GM12878 (cell line): ENCODE measurements at regions not wholly inside any gene's neighbourhood (a gene's known extent, or its start where the extent isn't known, plus 50 kb on each side); places are given as distances from the start of the nearest gene placed in this dataset.

Source experiments
- ATAC-seq: fragments of 200-7000 bp; cut with Tn5 transposase; 3 replicates; pipeline ENCODE4 v1.9.1; 2020; ENCODE audit warnings: mild to moderate bottlenecking, moderate library complexity
- BruUV-seq: library from RNA; stranded (reverse); fragments of 400-500 nt; replicated peaks from 2 replicates; lab custom pipeline; 2021; lab: Mats Ljungman, UMichigan
- CTCF ChIA-PET: fragments of 300-600 bp; sonication (Branson Sonifier 250); formaldehyde crosslinking; extraction: SDS; loops from one replicate; lab custom pipeline; 2021; ENCODE audit warnings: inconsistent platforms; lab: Yijun Ruan, JAX
- POLR2A ChIA-PET: fragments of 350-600 bp; formaldehyde crosslinking; extraction: SDS; loops from one replicate; lab custom pipeline; 2021; ENCODE audit warnings: inconsistent platforms; lab: Charles Lee
- RAD21 ChIA-PET: fragments of 300-600 bp; sonication (Branson Sonifier 250); formaldehyde crosslinking; loops from one replicate; lab custom pipeline; 2023; ENCODE audit warnings: antibody characterized with exemption; ENCODE audit not compliant: unreplicated experiment; lab: Charles Lee
- SMC1A ChIA-PET: fragments of 300-600 bp; sonication (Branson Sonifier 250); formaldehyde crosslinking; loops from one replicate; lab custom pipeline; 2023; ENCODE audit not compliant: unreplicated experiment, uncharacterized antibody; lab: Charles Lee
- DNase-seq: peaks from one replicate; pipeline ENCODE4 v3.0.0-alpha.2; 2011; ENCODE audit warnings: low read depth, low spot score
- FAIRE-seq: peaks from 3 replicates; lab custom pipeline; 2011; peaks lifted over from hg19 to GRCh38; lab: Jason Lieb, UNC
- H2AFZ ChIP-seq: 2 replicates; pipeline ENCODE4 v1.6.0; 2011; ENCODE audit warnings: low read depth, low read length, control low read depth; ENCODE audit not compliant: control insufficient read depth
- H3K27ac ChIP-seq: 2 replicates; pipeline ENCODE4 v1.5.1; 2011; ENCODE audit warnings: control low read depth; ENCODE audit not compliant: control insufficient read depth, insufficient read depth
- H3K27me3 ChIP-seq, 2 experiments: replicated peaks in 1 of 2; 2 replicates each; pipeline versions ENCODE4 v1.6.0 to v1.6.1; 2011; ENCODE audit warnings: low read length in 1 of 2; ENCODE audit not compliant: control insufficient read depth in 2 of 2, insufficient read depth in 2 of 2
- H3K36me3 ChIP-seq, 2 experiments: 2 replicates each; pipeline ENCODE4 v1.5.1; 2011; ENCODE audit warnings: low read length in 1 of 2; ENCODE audit not compliant: control insufficient read depth in 2 of 2, insufficient read depth in 2 of 2
- H3K4me1 ChIP-seq: 2 replicates; pipeline ENCODE4 v1.6.1; 2011; ENCODE audit warnings: mild to moderate bottlenecking, low read length, moderate library complexity, mixed read lengths; ENCODE audit not compliant: control insufficient read depth, insufficient read depth
- H3K4me2 ChIP-seq: 2 replicates; pipeline ENCODE4 v1.6.0; 2011; ENCODE audit warnings: control low read depth; ENCODE audit not compliant: control insufficient read depth, insufficient read depth
- H3K4me3 ChIP-seq: fragments of 200-600 bp; sonication (generic); 2 replicates; pipeline ENCODE4 v1.5.1; 2016
- H3K79me2 ChIP-seq: 2 replicates; pipeline ENCODE4 v1.6.0; 2011; ENCODE audit warnings: low read length; ENCODE audit not compliant: control insufficient read depth, insufficient read depth
- H3K9ac ChIP-seq: 2 replicates; pipeline ENCODE4 v1.8.0; 2011; ENCODE audit warnings: low read length, control low read depth, mixed read lengths; ENCODE audit not compliant: control insufficient read depth, insufficient read depth
- H3K9me3 ChIP-seq: replicated peaks from 3 replicates; pipeline ENCODE4 v1.5.1; 2011; ENCODE audit warnings: mild to moderate bottlenecking, low read length; ENCODE audit not compliant: control insufficient read depth, insufficient read depth
- H4K20me1 ChIP-seq: 2 replicates; pipeline ENCODE4 v1.6.0; 2011; ENCODE audit not compliant: control insufficient read depth, insufficient read depth
- CEBPB ChIP-seq, 2 experiments: fragments of 150-350 bp in 1 of 2; IDR thresholded peaks; 2 replicates each; pipeline ENCODE4 v1.6.1; 2012 to 2014; ENCODE audit warnings: low read depth in 2 of 2, low read length in 2 of 2, borderline replicate concordance in 1 of 2, inconsistent platforms in 1 of 2
- MEF2A ChIP-seq: IDR thresholded peaks from 2 replicates; pipeline ENCODE4 v1.6.1; 2011; ENCODE audit warnings: low read depth, mild to moderate bottlenecking, low read length, moderate library complexity; ENCODE audit not compliant: insufficient read depth
- PAX8 ChIP-seq: fragments of 450-650 bp; IDR thresholded peaks from 2 replicates; pipeline ENCODE4 v1.6.1; 2017; ENCODE audit warnings: mild to moderate bottlenecking, moderate library complexity
- RAD21 ChIP-seq: IDR thresholded peaks from 2 replicates; pipeline ENCODE4 v1.6.1; 2011; ENCODE audit warnings: mild to moderate bottlenecking, low read depth, low read length, moderate library complexity; ENCODE audit not compliant: insufficient read depth
- ZNF384 ChIP-seq: IDR thresholded peaks from 2 replicates; pipeline ENCODE4 v1.6.1; 2012; ENCODE audit warnings: low read depth, mild to moderate bottlenecking, low read length, improper control_type of control experiment, borderline replicate concordance
- WGBS: methylation state at CpG from one replicate; pipeline ENCODE4 v1.1.6; 2016; ENCODE audit warnings: low lambda C conversion rate; ENCODE audit not compliant: insufficient replicate concordance, insufficient coverage; ENCODE audit errors: missing lambda C conversion rate; 5-methylcytosine and 5-hydroxymethylcytosine counted together
- in situ Hi-C: fragments of 300-500 bp; cut with MboI; formaldehyde crosslinking; loops from 9 replicates; pipeline ENCODE4 v1.14.3; 2018; ENCODE audit warnings: mixed read lengths
- intact Hi-C: fragments of 100-400 bp; cut with micrococcal nuclease; formaldehyde crosslinking; loops from one replicate; pipeline ENCODE4 v1.14.2; 2022; ENCODE audit not compliant: unreplicated experiment
- TF ChIP-seq, protein P1 (sequence below): IDR thresholded peaks from 2 replicates; pipeline ENCODE4 v1.6.1; 2011; ENCODE audit warnings: low read depth, low read length, improper control_type of control experiment, borderline replicate concordance
- TF ChIP-seq, protein P2 (sequence below): fragments of 450-650 bp; IDR thresholded peaks from 2 replicates; pipeline ENCODE4 v1.6.1; 2017; ENCODE audit warnings: borderline replicate concordance
- TF ChIP-seq, protein P3 (sequence below): IDR thresholded peaks from 2 replicates; pipeline ENCODE4 v1.6.1; 2011; ENCODE audit warnings: low read depth, mild to moderate bottlenecking, low read length, moderate library complexity, borderline replicate concordance; ENCODE audit errors: extremely low read depth
- TF ChIP-seq, protein P4 (sequence below), 3 experiments: IDR thresholded peaks in 2 of 3; conservative IDR thresholded peaks in 1 of 3; 2 replicates each; pipeline ENCODE4 v1.5.1; 2011; ENCODE audit warnings: low read depth in 3 of 3, low read length in 3 of 3, mild to moderate bottlenecking in 3 of 3, control low read depth in 2 of 3, moderate library complexity in 2 of 3, inconsistent platforms in 1 of 3, mixed read lengths in 1 of 3; ENCODE audit not compliant: control insufficient read depth in 2 of 3, insufficient read depth in 1 of 3; ENCODE audit errors: extremely low read depth in 1 of 3
- TF ChIP-seq, protein P5 (sequence below): fragments of 450-650 bp; IDR thresholded peaks from 2 replicates; pipeline ENCODE4 v1.6.1; 2014; ENCODE audit warnings: mild to moderate bottlenecking

DNA sequence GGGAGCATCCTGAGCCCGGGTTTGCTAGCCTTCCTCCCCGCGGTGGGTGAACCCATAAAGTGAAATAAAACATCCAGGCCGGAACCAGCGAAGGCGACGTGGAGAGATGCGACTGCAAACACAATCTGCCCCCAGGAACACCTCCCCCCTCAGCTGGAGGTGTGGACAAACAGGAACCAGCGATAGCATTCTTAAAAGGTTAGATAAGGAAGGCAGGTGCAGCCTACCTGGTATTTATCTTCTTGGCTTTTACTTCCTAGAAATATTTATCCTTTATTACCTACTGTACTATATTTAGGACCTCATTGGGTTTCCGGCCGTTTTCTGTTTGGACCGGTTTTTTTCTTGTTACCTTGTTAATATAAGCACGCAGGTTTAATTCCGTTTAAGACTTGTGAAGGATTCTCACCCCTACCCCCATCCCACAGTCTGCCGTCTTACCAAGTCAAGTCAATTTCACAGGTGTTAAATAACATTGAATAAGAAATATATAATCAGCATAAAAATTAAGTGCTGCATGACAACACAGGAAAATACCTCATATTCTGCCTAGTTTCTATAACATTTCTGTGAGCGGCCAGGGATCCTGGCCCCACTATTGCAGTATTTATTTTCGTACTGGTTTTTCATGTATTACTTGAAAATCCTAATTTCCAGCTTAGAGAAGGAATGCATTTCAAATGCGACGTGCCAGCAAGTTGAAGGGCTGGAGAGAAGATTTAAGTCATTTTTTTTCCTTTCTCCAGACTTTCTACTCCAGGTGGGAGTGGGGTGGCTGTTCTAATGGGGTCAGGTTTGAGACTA, 224.0 kb upstream of the ID2 start (continued):
- TF ChIP-seq, protein P1, sequence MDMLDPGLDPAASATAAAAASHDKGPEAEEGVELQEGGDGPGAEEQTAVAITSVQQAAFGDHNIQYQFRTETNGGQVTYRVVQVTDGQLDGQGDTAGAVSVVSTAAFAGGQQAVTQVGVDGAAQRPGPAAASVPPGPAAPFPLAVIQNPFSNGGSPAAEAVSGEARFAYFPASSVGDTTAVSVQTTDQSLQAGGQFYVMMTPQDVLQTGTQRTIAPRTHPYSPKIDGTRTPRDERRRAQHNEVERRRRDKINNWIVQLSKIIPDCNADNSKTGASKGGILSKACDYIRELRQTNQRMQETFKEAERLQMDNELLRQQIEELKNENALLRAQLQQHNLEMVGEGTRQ: no peak
- no peak for TF ChIP-seq MEF2A
- TF ChIP-seq RAD21: no peak
- TF ChIP-seq CEBPB (IDR thresholded peaks at IDR 0.05; ENCODE audit: borderline replicate concordance in 1 of 2, low read depth in 2 of 2, low read length in 2 of 2): no peak
- TF ChIP-seq, protein P2, sequence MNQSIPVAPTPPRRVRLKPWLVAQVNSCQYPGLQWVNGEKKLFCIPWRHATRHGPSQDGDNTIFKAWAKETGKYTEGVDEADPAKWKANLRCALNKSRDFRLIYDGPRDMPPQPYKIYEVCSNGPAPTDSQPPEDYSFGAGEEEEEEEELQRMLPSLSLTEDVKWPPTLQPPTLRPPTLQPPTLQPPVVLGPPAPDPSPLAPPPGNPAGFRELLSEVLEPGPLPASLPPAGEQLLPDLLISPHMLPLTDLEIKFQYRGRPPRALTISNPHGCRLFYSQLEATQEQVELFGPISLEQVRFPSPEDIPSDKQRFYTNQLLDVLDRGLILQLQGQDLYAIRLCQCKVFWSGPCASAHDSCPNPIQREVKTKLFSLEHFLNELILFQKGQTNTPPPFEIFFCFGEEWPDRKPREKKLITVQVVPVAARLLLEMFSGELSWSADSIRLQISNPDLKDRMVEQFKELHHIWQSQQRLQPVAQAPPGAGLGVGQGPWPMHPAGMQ: no peak

DNA sequence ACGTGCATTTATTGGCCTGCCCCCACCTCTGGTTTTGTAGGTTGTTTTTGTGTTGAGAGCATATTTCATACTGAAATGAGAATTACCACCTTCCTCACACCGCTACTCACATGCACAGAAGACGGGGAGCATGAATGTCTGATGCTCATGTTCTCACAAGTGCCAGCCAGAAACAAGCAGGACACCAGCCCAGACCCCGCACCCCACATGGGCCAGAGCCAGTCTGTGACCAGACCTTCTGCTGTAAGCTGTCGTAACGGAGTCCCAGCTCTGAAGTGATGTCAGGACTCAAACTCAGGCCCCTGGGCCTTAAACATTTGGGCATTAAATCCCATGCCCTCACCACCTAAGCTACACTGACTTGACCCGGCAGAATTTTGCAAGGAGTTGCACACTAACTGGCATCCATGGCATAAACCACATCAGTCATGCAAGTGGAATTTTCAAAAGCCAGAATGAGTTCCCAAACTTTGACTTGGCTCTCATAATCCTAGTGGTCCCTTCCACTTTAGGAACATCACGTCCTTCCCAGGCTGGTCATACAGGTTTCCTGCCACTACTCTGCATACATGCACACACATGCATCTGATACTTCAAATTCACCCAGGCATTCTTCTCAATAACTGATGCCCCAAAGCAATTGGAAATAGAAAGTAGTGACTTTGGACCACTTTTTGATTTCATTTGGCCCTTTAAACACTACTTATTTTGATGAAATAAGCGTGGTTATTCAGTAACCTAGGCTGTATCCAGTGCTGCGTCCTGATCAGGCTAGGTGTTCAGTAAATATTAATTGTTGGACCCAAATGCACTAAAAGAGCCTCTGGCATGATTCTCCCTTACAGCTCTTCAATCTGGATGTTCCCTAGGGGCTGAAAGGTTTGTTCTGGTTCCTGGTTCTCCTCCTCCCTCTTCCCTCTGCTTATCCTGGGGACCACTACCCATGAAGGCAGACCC, 223.1 kb upstream of the ID2 start:
- Histone ChIP-seq H3K4me1 (peaks cover 6% of the 10 kb centered on the region), H3K4me3 (no peak overlapping the region), H3K4me2 (no peak overlapping the region), H3K79me2 (no peaks in the 10 kb centered on the region), H3K9me3 (no peaks in the 10 kb centered on the region), H2AFZ (no peak overlapping the region), H4K20me1 (no peaks in the 10 kb centered on the region; the same call in 1 of the 2 replicates), H3K36me3 (no peaks in the 10 kb centered on the region), H3K27me3 (peaks cover 0 to 2% of the 10 kb centered on the region in 2 experiments; a peak in 1 of 4 replicates), H3K9ac (no peak overlapping the region), H3K27ac (no peak overlapping the region)
- no TSS peak for BruUV-seq
- FAIRE-seq (no peak), ATAC-seq (no peak), DNase-seq (no peak)
- intact Hi-C loops: no loop called here
- RAD21 ChIA-PET: no interaction called here
- 53% methylated on average over 10 of the region's 10 CpGs for WGBS
- in situ Hi-C loops: no loop called here
- POLR2A ChIA-PET: interaction anchor here (0.8 to 1.2 kb wide), 2 partner anchors 9 to 18 kb away, joined by 3 read pairs; no protein-coding TSS in a partner anchor
- SMC1A ChIA-PET: interaction anchor here (1.1 kb wide), 2 partner anchors 13 to 16 kb away, joined by 3 read pairs; no protein-coding TSS in a partner anchor
- CTCF ChIA-PET: no interaction called here
- TF ChIP-seq, protein P3, sequence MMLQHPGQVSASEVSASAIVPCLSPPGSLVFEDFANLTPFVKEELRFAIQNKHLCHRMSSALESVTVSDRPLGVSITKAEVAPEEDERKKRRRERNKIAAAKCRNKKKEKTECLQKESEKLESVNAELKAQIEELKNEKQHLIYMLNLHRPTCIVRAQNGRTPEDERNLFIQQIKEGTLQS: no peak
- TF ChIP-seq, protein P4, sequence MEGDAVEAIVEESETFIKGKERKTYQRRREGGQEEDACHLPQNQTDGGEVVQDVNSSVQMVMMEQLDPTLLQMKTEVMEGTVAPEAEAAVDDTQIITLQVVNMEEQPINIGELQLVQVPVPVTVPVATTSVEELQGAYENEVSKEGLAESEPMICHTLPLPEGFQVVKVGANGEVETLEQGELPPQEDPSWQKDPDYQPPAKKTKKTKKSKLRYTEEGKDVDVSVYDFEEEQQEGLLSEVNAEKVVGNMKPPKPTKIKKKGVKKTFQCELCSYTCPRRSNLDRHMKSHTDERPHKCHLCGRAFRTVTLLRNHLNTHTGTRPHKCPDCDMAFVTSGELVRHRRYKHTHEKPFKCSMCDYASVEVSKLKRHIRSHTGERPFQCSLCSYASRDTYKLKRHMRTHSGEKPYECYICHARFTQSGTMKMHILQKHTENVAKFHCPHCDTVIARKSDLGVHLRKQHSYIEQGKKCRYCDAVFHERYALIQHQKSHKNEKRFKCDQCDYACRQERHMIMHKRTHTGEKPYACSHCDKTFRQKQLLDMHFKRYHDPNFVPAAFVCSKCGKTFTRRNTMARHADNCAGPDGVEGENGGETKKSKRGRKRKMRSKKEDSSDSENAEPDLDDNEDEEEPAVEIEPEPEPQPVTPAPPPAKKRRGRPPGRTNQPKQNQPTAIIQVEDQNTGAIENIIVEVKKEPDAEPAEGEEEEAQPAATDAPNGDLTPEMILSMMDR (IDR thresholded peaks at IDR 0.05 in 2 of 3, conservative IDR thresholded peaks at IDR 0.05 in 1 of 3; ENCODE audit: control insufficient read depth in 2 of 3, extremely low read depth in 1 of 3, insufficient read depth in 1 of 3, low read depth in 3 of 3, low read length in 3 of 3): no peak
- TF ChIP-seq PAX8: no peak
- TF ChIP-seq ZNF384: no peak
- TF ChIP-seq, protein P5, sequence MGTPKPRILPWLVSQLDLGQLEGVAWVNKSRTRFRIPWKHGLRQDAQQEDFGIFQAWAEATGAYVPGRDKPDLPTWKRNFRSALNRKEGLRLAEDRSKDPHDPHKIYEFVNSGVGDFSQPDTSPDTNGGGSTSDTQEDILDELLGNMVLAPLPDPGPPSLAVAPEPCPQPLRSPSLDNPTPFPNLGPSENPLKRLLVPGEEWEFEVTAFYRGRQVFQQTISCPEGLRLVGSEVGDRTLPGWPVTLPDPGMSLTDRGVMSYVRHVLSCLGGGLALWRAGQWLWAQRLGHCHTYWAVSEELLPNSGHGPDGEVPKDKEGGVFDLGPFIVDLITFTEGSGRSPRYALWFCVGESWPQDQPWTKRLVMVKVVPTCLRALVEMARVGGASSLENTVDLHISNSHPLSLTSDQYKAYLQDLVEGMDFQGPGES: no peak
